ENCODE measurements at regions not wholly inside any gene's neighbourhood (a gene's known extent, or its start where the extent isn't known, plus 50 kb on each side); places are given as distances from the start of the nearest gene placed in this dataset.

- 0 out of 7 replicates have a peak, but pooled peaks cover 0 to 3% (median 0%) of the 10 kb centered on the region in 4 experiments for H3K4me1 ChIP-seq (replicated peaks in 1 of 4; ENCODE audit: control insufficient read depth in 3 of 4, insufficient read depth in 4 of 4, low read length in 3 of 4)
Observed at GRCh38 chr16:73317321-73317857, 269.5 kb upstream of the ZFHX3 start.

More at GRCh38 chr16:73317321-73317857, 269.5 kb upstream of the ZFHX3 start:
- Histone ChIP-seq H3K79me2 (ENCODE audit: control insufficient read depth in 1 of 2, insufficient read depth in 2 of 2, low read length in 2 of 2) (no peaks in the 10 kb centered on the region), H2BK120ac (replicated peaks; ENCODE audit: low read depth, low read length) (no peak overlapping the region), H3K9me3 (ENCODE audit: insufficient read depth in 2 of 2, low read depth in 1 of 2, low read length in 1 of 2) (no peaks in the 10 kb centered on the region), H3K36me3 (ENCODE audit: control insufficient read depth in 2 of 4, insufficient read depth in 4 of 4, low read length in 3 of 4) (no peaks in the 10 kb centered on the region), H3K79me1 (ENCODE audit: low read depth, low read length) (no peaks in the 10 kb centered on the region), H4K5ac (ENCODE audit: insufficient read length, low read depth, low read length) (no peak overlapping the region), H2AK5ac (ENCODE audit: low read depth, low read length) (no peak overlapping the region), H4K20me1 (replicated peaks in 1 of 2; ENCODE audit: control insufficient read depth in 1 of 2, insufficient read depth in 2 of 2, low read length in 2 of 2) (no peaks in the 10 kb centered on the region), H3K9ac (replicated peaks in 1 of 4; ENCODE audit: extremely low read depth in 1 of 4, low read depth in 3 of 4, low read length in 3 of 4) (no peak overlapping the region), H2BK15ac (ENCODE audit: low read length) (no peak overlapping the region), H2AFZ (ENCODE audit: low read length) (no peak overlapping the region), H3K56ac (replicated peaks; ENCODE audit: insufficient read length, low read depth, low read length) (no peak overlapping the region), H3K23me2 (ENCODE audit: low read depth, low read length) (no peaks in the 10 kb centered on the region), H3K18ac (ENCODE audit: extremely low read depth, low read length) (no peak overlapping the region), H4K91ac (replicated peaks; ENCODE audit: insufficient read length, low read length) (no peak overlapping the region), H2BK12ac (ENCODE audit: low read depth, low read length) (no peak overlapping the region), H3K23ac (ENCODE audit: insufficient read length) (no peak overlapping the region), H4K8ac (ENCODE audit: extremely low read depth, insufficient read depth, low read length) (no peak overlapping the region), H3K4ac (replicated peaks; ENCODE audit: insufficient read length, low read depth, low read length) (no peak overlapping the region), H3K27me3 (replicated peaks in 1 of 4; ENCODE audit: control insufficient read depth in 3 of 4, extremely low read depth in 1 of 4, insufficient read depth in 3 of 4, low read length in 3 of 4) (no peaks in the 10 kb centered on the region), H3K14ac (ENCODE audit: insufficient read length) (no peak overlapping the region), H2BK20ac (ENCODE audit: low read length) (no peak overlapping the region), H2BK5ac (ENCODE audit: low read depth, low read length) (no peak overlapping the region), H3K4me3 (ENCODE audit: extremely low read depth in 1 of 4, insufficient read depth in 2 of 4, low read depth in 3 of 4, low read length in 4 of 4) (no peak overlapping the region), H3K4me2 (ENCODE audit: insufficient read depth in 1 of 2, low read depth in 2 of 2, low read length in 2 of 2) (no peak overlapping the region), H3K27ac (ENCODE audit: low read depth, low read length) (no peak overlapping the region)
- DNase-seq (ENCODE audit: low read depth in 1 of 2, low spot score in 2 of 2) (no peak), FAIRE-seq (no peak)
- ChIA-PET CTCF (ENCODE audit: partially characterized antibody) (no interaction called here), POLR2A (ENCODE audit: partially characterized antibody) (no interaction called here)
- no peak for TF ChIP-seq TEAD4 (IDR thresholded peaks at IDR 0.05; ENCODE audit: low read depth, low read length)
- no peak for TF ChIP-seq NRF1 (IDR thresholded peaks at IDR 0.05; ENCODE audit: low read depth, low read length)
- no peak for TF ChIP-seq CHD1 (IDR thresholded peaks at IDR 0.05; ENCODE audit: low read depth, low read length)
- TF ChIP-seq FOSL1 (IDR thresholded peaks at IDR 0.05; ENCODE audit: insufficient read depth, low read depth, low read length), result no peak
- TF ChIP-seq KDM5A (IDR thresholded peaks at IDR 0.05; ENCODE audit: low read length), result no peak
- no peak for TF ChIP-seq SAP30 (IDR thresholded peaks at IDR 0.05; ENCODE audit: insufficient read depth, insufficient replicate concordance, low read length)
- TF ChIP-seq RBBP5 (IDR thresholded peaks at IDR 0.05; ENCODE audit: borderline replicate concordance, low read depth, low read length), result no peak
- no peak for TF ChIP-seq YY1 (IDR thresholded peaks at IDR 0.05; ENCODE audit: low read depth, low read length)
- TF ChIP-seq, protein P1, sequence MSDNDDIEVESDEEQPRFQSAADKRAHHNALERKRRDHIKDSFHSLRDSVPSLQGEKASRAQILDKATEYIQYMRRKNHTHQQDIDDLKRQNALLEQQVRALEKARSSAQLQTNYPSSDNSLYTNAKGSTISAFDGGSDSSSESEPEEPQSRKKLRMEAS (IDR thresholded peaks at IDR 0.05), result no peak
- no peak for TF ChIP-seq HDAC6 (IDR thresholded peaks at IDR 0.05; ENCODE audit: low read depth, low read length)
- TF ChIP-seq SP4 (IDR thresholded peaks at IDR 0.05; ENCODE audit: low read length), result no peak
- WGBS, 2 experiments (ENCODE audit: extremely low coverage in 1 of 2, insufficient coverage in 1 of 2, insufficient read length in 1 of 2, insufficient replicate concordance in 2 of 2, low coverage in 1 of 2, low lambda C conversion rate in 2 of 2, missing lambda C conversion rate in 1 of 2), result 93% methylated on average over 12 of the region's 12 CpGs; no CpG with 5 or more reads in 1 of the 2 experiments

Measured in H1 (cell line).